Cardiac septum (tissue), 1 donor: ENCODE measurements at regions not wholly inside any gene's neighbourhood (a gene's known extent, or its start where the extent isn't known, plus 50 kb on each side); places are given as distances from the start of the nearest gene placed in this dataset.
"Not testable (repeated sequence)": the region's sequence is repeated elsewhere in the genome, so short reads cannot be mapped to it uniquely, and the experiment has no call there.

Experiments used
- DNase-seq: peaks from one replicate; pipeline ENCODE4 v3.0.0-alpha.2; 2020; ENCODE audit warnings: low spot score
- intact Hi-C: fragments of 100-400 bp; cut with DNase I; formaldehyde crosslinking; loops from one replicate; pipeline ENCODE4 v1.14.0; 2022
- donor health status: DM: no; HTN: no; CAD: no.

- DNase-seq = no peak
- intact Hi-C loops = no loop called here
These were observed 1199.2 kb downstream of the FSCB start for GRCh38 chr14:43307836-43308235.

- no peak for DNase-seq
- intact Hi-C loops = no loop called here
These were observed 1201.0 kb downstream of the FSCB start for GRCh38 chr14:43306053-43306452.

GRCh38 chr14:43297794-43298193 lies 1209.3 kb downstream of the FSCB start:
- DNase-seq = no peak
- intact Hi-C loops = no loop called here

GRCh38 chr14:43296061-43296460 lies 1211.0 kb downstream of the FSCB start:
- DNase-seq, intact Hi-C loops: not testable (repeated sequence)

- intact Hi-C loops = no loop called here
- DNase-seq = no peak
These were observed 1221.5 kb downstream of the FSCB start for GRCh38 chr14:43285575-43285974.

- no peak for DNase-seq
- intact Hi-C loops = no loop called here
These were observed 1247.0 kb downstream of the FSCB start for GRCh38 chr14:43260056-43260455.

GRCh38 chr14:43258396-43258795 lies 1248.7 kb downstream of the FSCB start:
- intact Hi-C loops = no loop called here

GRCh38 chr14:43256996-43257395 lies 1250.1 kb downstream of the FSCB start:
- DNase-seq, intact Hi-C loops: not testable (repeated sequence)

More at GRCh38 chr14:43258396-43258795, 1248.7 kb downstream of the FSCB start:
- no peak for DNase-seq

- no peak for DNase-seq
- intact Hi-C loops = no loop called here
These were observed 1254.2 kb downstream of the FSCB start for GRCh38 chr14:43252866-43253265.

- intact Hi-C loops = no loop called here
- no peak for DNase-seq
These were observed 1257.5 kb downstream of the FSCB start for GRCh38 chr14:43249591-43249990.

- intact Hi-C loops = no loop called here
- DNase-seq = no peak
These were observed 1258.0 kb downstream of the FSCB start for GRCh38 chr14:43249116-43249515.

- no peak for DNase-seq
- intact Hi-C loops = no loop called here
These were observed 1259.2 kb downstream of the FSCB start for GRCh38 chr14:43247877-43248276.

GRCh38 chr14:43244142-43244625 lies 1262.9 kb downstream of the FSCB start:
- intact Hi-C loops = no loop called here
- DNase-seq = no peak

GRCh38 chr14:43243168-43243567 lies 1263.9 kb downstream of the FSCB start:
- DNase-seq = no peak
- intact Hi-C loops = no loop called here

- DNase-seq = no peak
- intact Hi-C loops = no loop called here
These were observed 1274.8 kb downstream of the FSCB start for GRCh38 chr14:43232261-43232660.

- intact Hi-C loops = no loop called here
- no peak for DNase-seq
These were observed 1291.6 kb downstream of the FSCB start for GRCh38 chr14:43215524-43215923.

- DNase-seq = no peak
- intact Hi-C loops = no loop called here
These were observed 1299.9 kb downstream of the FSCB start for GRCh38 chr14:43207189-43207588.

GRCh38 chr14:43204816-43205215 lies 1302.3 kb downstream of the FSCB start:
- intact Hi-C loops = no loop called here
- no peak for DNase-seq

- intact Hi-C loops = no loop called here
- no peak for DNase-seq
These were observed 1306.6 kb downstream of the FSCB start for GRCh38 chr14:43200519-43200918.

GRCh38 chr14:43198465-43198864 lies 1308.6 kb downstream of the FSCB start:
- intact Hi-C loops = no loop called here
- DNase-seq = no peak

- intact Hi-C loops = no loop called here
- no peak for DNase-seq
These were observed 1322.5 kb downstream of the FSCB start for GRCh38 chr14:43184540-43184939.

GRCh38 chr14:43183916-43184315 lies 1323.2 kb downstream of the FSCB start:
- intact Hi-C loops = no loop called here
- DNase-seq = no peak
